ENCODE measurements at regions not wholly inside any gene's neighbourhood (a gene's known extent, or its start where the extent isn't known, plus 50 kb on each side); places are given as distances from the start of the nearest gene placed in this dataset.

DNA sequence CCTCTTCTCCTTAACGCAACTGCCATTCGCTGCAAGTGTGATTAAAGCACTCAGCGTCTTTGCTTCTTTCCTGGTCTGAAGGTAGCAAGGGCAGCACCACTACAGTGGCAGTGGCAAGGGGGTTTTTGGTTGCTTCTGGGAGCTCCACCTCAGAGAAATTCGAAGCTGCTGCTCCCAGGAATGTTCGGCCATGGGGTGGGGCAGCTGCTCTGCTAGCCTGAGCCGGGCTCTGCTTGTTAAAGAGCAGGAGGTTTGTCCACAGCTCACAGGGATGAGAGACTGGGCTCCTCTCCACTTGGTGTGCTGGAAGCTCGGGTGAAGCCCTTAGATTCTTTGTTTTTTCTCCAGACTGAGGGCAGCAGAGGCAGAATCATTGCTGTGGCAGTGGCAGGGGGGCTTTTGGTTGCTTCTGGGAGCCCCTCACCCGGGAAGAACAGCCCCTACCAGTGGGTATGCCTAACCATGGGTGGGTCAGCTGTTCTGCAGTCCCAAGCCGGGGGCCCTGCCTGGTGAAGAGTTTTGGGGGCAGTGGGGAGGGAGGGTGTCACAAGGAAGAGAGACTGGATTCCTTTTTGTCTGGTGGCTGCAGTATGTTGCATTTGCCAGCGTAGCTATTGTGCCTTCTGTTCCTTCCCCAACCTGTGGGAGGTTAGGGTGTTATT, 340.2 kb downstream of the AEBP2 start:
- no peak for TF ChIP-seq CTCF (conservative IDR thresholded peaks at IDR 0.05 in 1 of 2, IDR thresholded peaks at IDR 0.05 in 1 of 2; ENCODE audit: low read depth in 1 of 2, low read length in 2 of 2)
- TF ChIP-seq EZH2 (IDR thresholded peaks at IDR 0.05; ENCODE audit: low read length, missing control alignments) = no peak

All from fibroblast of lung (primary cell).